ENCODE measurements at regions not wholly inside any gene's neighbourhood (a gene's known extent, or its start where the extent isn't known, plus 50 kb on each side); places are given as distances from the start of the nearest gene placed in this dataset.

- H3K4me3 ChIP-seq = no peak overlapping the region
- intact Hi-C loops (cut with DNase I) = no loop called here
- no peak overlapping the region for H3K27ac ChIP-seq
- H3K27me3 ChIP-seq = no peaks in the 10 kb centered on the region
- no peaks in the 10 kb centered on the region for H3K36me3 ChIP-seq
- TF ChIP-seq CTCF (IDR thresholded peaks at IDR 0.05) (no peak), POLR2A (IDR thresholded peaks at IDR 0.05) (no peak), POLR2AphosphoS5 (IDR thresholded peaks at IDR 0.05; ENCODE audit: insufficient read depth in 1 of 2, low read depth in 1 of 2) (no peak)
- H3K9me3 ChIP-seq = no peaks in the 10 kb centered on the region
- no peaks in the 10 kb centered on the region for H3K4me1 ChIP-seq
- DNase-seq (ENCODE audit: extremely low spot score in 2 of 2) = no peak
Observed at GRCh38 chr10:62501547-62501946, 127.4 kb downstream of the ZNF365 start.

DNA sequence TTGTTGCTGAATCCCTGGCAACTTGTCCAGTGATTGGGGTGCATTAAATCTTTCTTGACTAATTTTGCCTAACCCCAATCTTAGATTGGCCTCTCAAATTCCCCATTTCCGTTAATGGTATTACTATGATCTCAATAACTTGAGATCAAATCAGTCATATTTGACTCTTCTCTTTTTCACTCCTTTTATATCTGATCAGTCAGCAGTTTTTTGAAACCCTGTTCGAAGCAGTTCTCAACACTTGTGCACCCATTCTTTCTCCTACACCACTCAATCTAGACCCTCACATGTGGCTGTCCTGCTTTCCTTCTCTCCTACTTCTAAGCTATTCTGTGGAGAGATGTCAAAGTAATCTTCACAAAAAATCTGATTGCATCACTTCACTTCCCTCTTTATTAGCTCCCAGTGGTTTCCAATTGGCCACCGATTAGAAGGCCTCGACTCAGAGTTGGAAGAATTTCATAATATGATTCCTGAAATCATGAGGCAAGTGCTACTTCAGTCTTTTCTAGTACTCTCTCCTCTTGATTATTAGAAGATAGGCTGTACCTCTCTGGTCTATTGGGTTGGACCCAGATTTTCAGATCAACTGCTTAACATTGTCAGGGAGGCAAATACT lies 128.9 kb downstream of the ZNF365 start:
- no peak overlapping the region for H3K27ac ChIP-seq
- H3K27me3 ChIP-seq = no peaks in the 10 kb centered on the region
- no peaks in the 10 kb centered on the region for H3K9me3 ChIP-seq
- no peak overlapping the region for H3K4me3 ChIP-seq
- no peaks in the 10 kb centered on the region for H3K4me1 ChIP-seq
- H3K36me3 ChIP-seq = no peaks in the 10 kb centered on the region
- intact Hi-C loops (cut with DNase I) = no loop called here
- TF ChIP-seq POLR2AphosphoS5 (IDR thresholded peaks at IDR 0.05; ENCODE audit: insufficient read depth in 1 of 2, low read depth in 1 of 2) (no peak), POLR2A (IDR thresholded peaks at IDR 0.05) (no peak), CTCF (IDR thresholded peaks at IDR 0.05) (no peak)
- DNase-seq (ENCODE audit: extremely low spot score in 2 of 2) = no peak

DNA sequence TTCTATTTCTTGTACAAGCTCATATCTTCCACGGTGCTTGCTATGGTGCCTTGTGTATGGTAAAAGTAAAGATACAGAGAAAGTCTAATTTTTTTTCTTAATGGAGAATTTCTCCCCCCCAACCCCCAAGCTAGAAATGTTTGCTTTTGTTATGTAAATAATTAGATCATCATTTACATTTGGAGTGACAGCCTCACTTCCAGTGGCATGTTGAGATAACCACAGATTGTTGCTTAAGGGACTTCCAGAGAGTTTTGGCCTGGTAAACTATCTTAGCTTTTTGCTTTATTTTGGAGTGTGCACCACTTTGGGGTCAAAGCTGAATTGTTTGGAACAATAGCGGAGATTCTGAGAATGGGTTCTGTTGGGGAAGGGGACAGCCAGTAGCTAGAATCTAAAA lies 129.7 kb downstream of the ZNF365 start:
- H3K9me3 ChIP-seq = no peaks in the 10 kb centered on the region
- H3K4me3 ChIP-seq = no peak overlapping the region
- TF ChIP-seq POLR2A (IDR thresholded peaks at IDR 0.05) (no peak), POLR2AphosphoS5 (IDR thresholded peaks at IDR 0.05; ENCODE audit: insufficient read depth in 1 of 2, low read depth in 1 of 2) (no peak), CTCF (IDR thresholded peaks at IDR 0.05) (no peak)
- no peaks in the 10 kb centered on the region for H3K4me1 ChIP-seq
- H3K27me3 ChIP-seq = no peaks in the 10 kb centered on the region
- no peaks in the 10 kb centered on the region for H3K36me3 ChIP-seq
- no peak overlapping the region for H3K27ac ChIP-seq
- intact Hi-C loops (cut with DNase I) = no loop called here
- DNase-seq (ENCODE audit: extremely low spot score in 2 of 2) = no peak

GRCh38 chr10:62506371-62506770 lies 132.2 kb downstream of the ZNF365 start:
- intact Hi-C loops (cut with DNase I) = no loop called here
- no peak for DNase-seq (ENCODE audit: extremely low spot score in 2 of 2)
- Histone ChIP-seq H3K27me3 (no peaks in the 10 kb centered on the region), H3K9me3 (no peaks in the 10 kb centered on the region), H3K4me3 (no peak overlapping the region), H3K27ac (no peak overlapping the region), H3K36me3 (no peaks in the 10 kb centered on the region), H3K4me1 (no peaks in the 10 kb centered on the region)
- TF ChIP-seq CTCF (IDR thresholded peaks at IDR 0.05) (no peak), POLR2A (IDR thresholded peaks at IDR 0.05) (no peak), POLR2AphosphoS5 (IDR thresholded peaks at IDR 0.05; ENCODE audit: insufficient read depth in 1 of 2, low read depth in 1 of 2) (no peak)

DNA sequence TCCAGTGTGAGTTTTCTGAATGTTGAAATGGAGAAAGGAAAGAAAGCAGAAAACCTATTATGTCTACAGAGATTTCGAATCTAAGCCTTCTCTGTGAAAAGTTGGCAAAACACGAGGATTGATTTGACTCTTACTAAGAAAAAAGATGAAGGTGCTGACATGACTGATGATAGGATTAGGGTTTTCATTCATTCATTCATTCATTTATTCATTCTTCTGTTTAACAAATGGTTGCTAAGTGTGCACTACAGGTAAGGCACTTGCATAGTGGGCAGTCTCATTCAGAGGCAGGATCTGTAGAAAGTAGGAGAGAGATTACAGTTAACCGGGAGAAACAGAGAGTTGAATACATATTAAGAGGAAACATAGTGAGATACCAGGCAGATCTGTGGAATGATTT lies 137.1 kb downstream of the ZNF365 start:
- DNase-seq (ENCODE audit: extremely low spot score in 2 of 2) = no peak
- Histone ChIP-seq H3K27me3 (no peaks in the 10 kb centered on the region), H3K9me3 (no peaks in the 10 kb centered on the region), H3K4me3 (no peak overlapping the region), H3K4me1 (no peaks in the 10 kb centered on the region), H3K27ac (no peak overlapping the region), H3K36me3 (no peaks in the 10 kb centered on the region)
- no peak for TF ChIP-seq POLR2A (IDR thresholded peaks at IDR 0.05)
- TF ChIP-seq CTCF (IDR thresholded peaks at IDR 0.05) = no peak
- TF ChIP-seq POLR2AphosphoS5 (IDR thresholded peaks at IDR 0.05; ENCODE audit: insufficient read depth in 1 of 2, low read depth in 1 of 2) = no peak
- intact Hi-C loops (cut with DNase I) = no loop called here
